ENCODE measurements at regions not wholly inside any gene's neighbourhood (a gene's known extent, or its start where the extent isn't known, plus 50 kb on each side); places are given as distances from the start of the nearest gene placed in this dataset.
"Not testable (repeated sequence)": the region's sequence is repeated elsewhere in the genome, so short reads cannot be mapped to it uniquely, and the experiment has no call there.

- TF ChIP-seq SP1 (CRISPR knock-in tag; conservative IDR thresholded peaks at IDR 0.05), result no peak
- no peak for TF ChIP-seq RORB (CRISPR knock-in tag; IDR thresholded peaks at IDR 0.05)
These were observed 529.0 kb downstream of the KCNJ18 start (continued) for GRCh38 chr17:22221344-22221743.

GRCh38 chr17:22226477-22226876 lies 534.2 kb downstream of the KCNJ18 start:
- POLR2A ChIA-PET; H3K27me3 Mint-ChIP-seq (ENCODE audit: low read depth); DNase-seq (ENCODE audit: low spot score); H3K27ac Mint-ChIP-seq; H3K9me3 Mint-ChIP-seq; CTCF ChIA-PET; ATAC-seq; H3K4me3 Mint-ChIP-seq; H3K4me1 Mint-ChIP-seq: not testable (repeated sequence)
- peaks cover 17% of the 10 kb centered on the region for H3K36me3 Mint-ChIP-seq

- ATAC-seq, result not testable (repeated sequence)
These were observed 534.6 kb downstream of the KCNJ18 start for GRCh38 chr17:22226932-22227331.

GRCh38 chr17:22227699-22228553 lies 535.6 kb downstream of the KCNJ18 start:
- H3K36me3 Mint-ChIP-seq, result peaks cover 28% of the 10 kb centered on the region
- H3K4me1 Mint-ChIP-seq; CTCF ChIA-PET; POLR2A ChIA-PET; H3K4me3 Mint-ChIP-seq; DNase-seq (ENCODE audit: low spot score); ATAC-seq; H3K27me3 Mint-ChIP-seq (ENCODE audit: low read depth); H3K27ac Mint-ChIP-seq: not testable (repeated sequence)
- H3K9me3 Mint-ChIP-seq, result peaks cover 20% of the 10 kb centered on the region

More at GRCh38 chr17:22226932-22227331, 534.6 kb downstream of the KCNJ18 start:
- CTCF ChIA-PET; DNase-seq (ENCODE audit: low spot score); POLR2A ChIA-PET; H3K27ac Mint-ChIP-seq; H3K4me1 Mint-ChIP-seq; H3K27me3 Mint-ChIP-seq (ENCODE audit: low read depth); H3K4me3 Mint-ChIP-seq: not testable (repeated sequence)
- peaks cover 11% of the 10 kb centered on the region for H3K9me3 Mint-ChIP-seq
- peaks cover 18% of the 10 kb centered on the region for H3K36me3 Mint-ChIP-seq

GRCh38 chr17:22229821-22230220 lies 537.5 kb downstream of the KCNJ18 start:
- peaks cover 39% of the 10 kb centered on the region for H3K9me3 Mint-ChIP-seq

GRCh38 chr17:22233382-22233781 lies 541.1 kb downstream of the KCNJ18 start:
- H3K36me3 Mint-ChIP-seq, result peaks cover 75% of the 10 kb centered on the region
- ChIA-PET CTCF (no interaction called here), POLR2A (no interaction called here)
- ATAC-seq, result no peak
- no peaks in the 10 kb centered on the region for H3K4me1 Mint-ChIP-seq
- H3K27me3 Mint-ChIP-seq (ENCODE audit: low read depth), result 0 out of 2 replicates have a peak, but pooled peaks cover 4% of the 10 kb centered on the region
- peaks cover 65% of the 10 kb centered on the region for H3K9me3 Mint-ChIP-seq
- no peak overlapping the region for H3K27ac Mint-ChIP-seq
- DNase-seq (ENCODE audit: low spot score), result no peak
- H3K4me3 Mint-ChIP-seq, result no peak overlapping the region
- TF ChIP-seq FOXK1 (CRISPR knock-in tag; IDR thresholded peaks at IDR 0.05), result no peak
- TF ChIP-seq FOXP1 (CRISPR knock-in tag; IDR thresholded peaks at IDR 0.05; ENCODE audit: borderline replicate concordance), result no peak
- TF ChIP-seq ZNF317 (CRISPR knock-in tag; IDR thresholded peaks at IDR 0.05; ENCODE audit: borderline replicate concordance, low read depth), result no peak
- no peak for TF ChIP-seq ATF6 (CRISPR knock-in tag; IDR thresholded peaks at IDR 0.05)
- TF ChIP-seq ATF3 (CRISPR knock-in tag; conservative IDR thresholded peaks at IDR 0.05), result no peak
- TF ChIP-seq JAZF1 (CRISPR knock-in tag; IDR thresholded peaks at IDR 0.05), result no peak
- no peak for TF ChIP-seq AR (CRISPR knock-in tag; IDR thresholded peaks at IDR 0.05)
- no peak for TF ChIP-seq RORB (CRISPR knock-in tag; IDR thresholded peaks at IDR 0.05)
- TF ChIP-seq PRRX2 (CRISPR knock-in tag; IDR thresholded peaks at IDR 0.05), result no peak

More at GRCh38 chr17:22229821-22230220, 537.5 kb downstream of the KCNJ18 start:
- H3K27me3 Mint-ChIP-seq (ENCODE audit: low read depth); H3K4me3 Mint-ChIP-seq; ATAC-seq; H3K4me1 Mint-ChIP-seq; DNase-seq (ENCODE audit: low spot score); CTCF ChIA-PET; POLR2A ChIA-PET; H3K27ac Mint-ChIP-seq: not testable (repeated sequence)
- peaks cover 47% of the 10 kb centered on the region for H3K36me3 Mint-ChIP-seq

Measured in WTC11 (cell line).